HG02798 (cell line): ENCODE measurements at regions not wholly inside any gene's neighbourhood (a gene's known extent, or its start where the extent isn't known, plus 50 kb on each side); places are given as distances from the start of the nearest gene placed in this dataset.

Source experiments
- ATAC-seq: cut with Tn5 transposase; IDR thresholded peaks from one replicate; pipeline ENCODE4 v1.9.1; 2021; ENCODE audit warnings: mild to moderate bottlenecking; ENCODE audit not compliant: unreplicated experiment, poor library complexity

DNA sequence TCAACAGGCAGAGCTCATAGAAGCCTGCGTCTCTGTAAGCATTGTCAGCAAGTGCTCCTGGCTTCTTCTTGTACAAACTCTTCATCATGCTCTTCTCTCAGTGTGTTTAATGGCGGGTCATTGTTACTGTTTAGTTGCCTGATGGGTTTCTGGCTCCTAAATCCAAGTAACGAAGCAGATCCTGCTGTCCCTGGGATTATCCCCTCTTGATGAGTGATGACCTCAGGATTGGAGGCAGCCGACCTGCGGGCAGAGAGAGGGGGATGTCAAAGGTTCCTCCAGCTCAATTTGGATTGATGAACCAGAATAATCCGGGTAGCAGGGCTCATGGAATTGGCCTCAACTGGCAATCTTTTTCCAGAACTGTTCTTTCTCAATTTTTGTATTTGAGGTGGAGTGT, 66.1 kb upstream of the BARHL2 start:
- ATAC-seq, result no peak

GRCh38 chr1:90782046-90782445, 64.9 kb upstream of the BARHL2 start:
- ATAC-seq, result no peak

DNA sequence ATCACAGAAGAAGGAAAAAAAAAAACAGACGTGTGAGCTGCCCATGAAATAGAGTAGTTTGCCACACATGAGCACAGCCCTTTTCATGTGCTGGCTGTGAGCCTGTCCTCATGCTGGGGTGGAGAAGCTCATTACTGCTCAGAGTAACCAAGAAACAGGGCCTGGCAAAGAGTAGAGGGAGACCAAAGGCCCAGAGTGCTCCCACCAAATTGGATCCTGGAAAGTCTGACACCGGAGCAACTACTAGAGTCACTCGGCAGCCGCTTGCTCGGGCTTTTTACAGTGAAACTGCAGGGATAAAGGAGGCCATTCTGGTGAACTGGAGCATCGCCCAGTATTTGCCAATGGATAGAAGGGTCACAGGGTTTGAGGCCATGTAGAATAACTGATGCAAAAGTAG, 64.4 kb upstream of the BARHL2 start:
- no peak for ATAC-seq

- ATAC-seq, result no peak
These were observed 63.9 kb upstream of the BARHL2 start for GRCh38 chr1:90780981-90781380.

DNA sequence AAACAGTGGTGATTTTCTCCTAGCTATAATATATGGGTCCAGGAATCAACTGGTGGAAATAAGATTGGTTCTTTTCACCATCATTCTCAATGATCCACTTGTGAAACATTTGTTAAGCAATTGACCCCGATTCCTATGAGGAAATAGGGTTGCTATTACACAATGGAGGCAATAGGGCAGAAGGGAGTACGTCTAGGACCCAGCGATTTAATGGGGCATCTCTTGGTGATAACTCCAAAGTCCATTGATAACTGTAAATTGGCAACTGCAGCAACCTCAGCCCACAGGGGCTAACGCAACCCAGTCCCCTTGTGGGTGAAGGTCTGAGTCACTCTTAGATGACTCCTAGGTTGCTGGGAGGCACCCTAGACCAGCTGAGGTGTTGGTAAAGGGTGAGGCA, 62.5 kb upstream of the BARHL2 start:
- no peak for ATAC-seq

DNA sequence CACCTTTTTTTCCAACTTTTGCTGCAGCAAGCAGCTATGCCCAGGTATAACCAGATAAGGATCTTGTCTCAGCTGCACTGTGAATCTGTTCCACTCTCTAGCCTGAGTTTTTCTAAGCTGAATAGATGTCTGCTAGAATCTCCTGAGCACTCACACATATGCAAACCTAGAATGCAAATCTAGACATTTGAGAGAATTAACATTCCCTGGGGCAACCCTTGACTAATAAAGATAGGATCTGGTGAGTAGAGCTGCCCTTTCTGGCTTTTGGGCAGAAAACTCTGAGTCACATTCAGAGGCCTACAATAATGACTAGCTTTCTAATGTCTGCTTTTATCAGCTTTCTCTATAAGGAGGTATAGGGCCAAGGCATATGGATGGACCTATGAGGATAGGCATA, 61.4 kb upstream of the BARHL2 start:
- ATAC-seq, result no peak

DNA sequence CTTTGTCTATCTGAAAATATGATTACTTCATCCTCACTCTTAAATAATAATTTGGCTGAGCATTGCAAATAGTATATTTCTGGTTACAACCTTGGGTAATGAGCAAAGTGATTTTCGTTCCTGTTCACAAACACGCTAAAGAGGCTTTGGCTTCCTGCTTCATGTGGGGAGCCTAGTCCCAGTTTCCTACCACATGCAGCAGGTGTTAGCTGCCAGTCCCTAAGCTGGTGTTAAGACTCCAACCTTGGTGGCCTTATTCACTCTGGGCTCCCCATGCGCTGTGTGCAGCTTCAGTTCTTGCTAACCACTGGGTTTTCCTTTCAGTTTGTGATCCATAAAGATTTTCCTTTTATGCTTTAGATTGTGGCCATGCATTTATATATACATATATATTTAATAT, 56.7 kb upstream of the BARHL2 start:
- ATAC-seq, result no peak

- ATAC-seq, result no peak
These were observed 51.7 kb upstream of the BARHL2 start for GRCh38 chr1:90768826-90769225.

- ATAC-seq, result no peak
These were observed 51.0 kb upstream of the BARHL2 start for GRCh38 chr1:90768098-90768497.
